ENCODE measurements at regions not wholly inside any gene's neighbourhood (a gene's known extent, or its start where the extent isn't known, plus 50 kb on each side); places are given as distances from the start of the nearest gene placed in this dataset.

- no peak for DNase-seq (ENCODE audit: low read depth in 2 of 2)
Observed at GRCh38 chr11:11078344-11079086, 220.7 kb upstream of the ZBED5 start.

GRCh38 chr11:11077898-11078297, 220.0 kb upstream of the ZBED5 start:
- no peak for DNase-seq (ENCODE audit: low read depth in 2 of 2)

- DNase-seq (ENCODE audit: low read depth in 2 of 2), result no peak
Observed at GRCh38 chr11:11076879-11077278, 219.0 kb upstream of the ZBED5 start.

- DNase-seq (ENCODE audit: low read depth in 2 of 2), result no peak
Observed at GRCh38 chr11:11076276-11076675, 218.4 kb upstream of the ZBED5 start.

- DNase-seq (ENCODE audit: low read depth in 2 of 2), result no peak
Observed at GRCh38 chr11:11075515-11076171, 217.8 kb upstream of the ZBED5 start.

GRCh38 chr11:11074686-11075335, 217.0 kb upstream of the ZBED5 start:
- no peak for DNase-seq (ENCODE audit: low read depth in 2 of 2)

- no peak for DNase-seq (ENCODE audit: low read depth in 2 of 2)
Observed at GRCh38 chr11:11073996-11074395, 216.1 kb upstream of the ZBED5 start.

GRCh38 chr11:11072067-11072466, 214.2 kb upstream of the ZBED5 start:
- DNase-seq (ENCODE audit: low read depth in 2 of 2), result no peak

GRCh38 chr11:11071486-11071885, 213.6 kb upstream of the ZBED5 start:
- DNase-seq (ENCODE audit: low read depth in 2 of 2), result no peak

GRCh38 chr11:11070976-11071375, 213.1 kb upstream of the ZBED5 start:
- DNase-seq (ENCODE audit: low read depth in 2 of 2), result no peak

GRCh38 chr11:11069841-11070835, 212.3 kb upstream of the ZBED5 start:
- no peak for DNase-seq (ENCODE audit: low read depth in 2 of 2)

- no peak for DNase-seq (ENCODE audit: low read depth in 2 of 2)
Observed at GRCh38 chr11:11068113-11068512, 210.3 kb upstream of the ZBED5 start.

GRCh38 chr11:11065396-11065795, 207.5 kb upstream of the ZBED5 start:
- no peak for DNase-seq (ENCODE audit: low read depth in 2 of 2)

- DNase-seq (ENCODE audit: low read depth in 2 of 2), result no peak
Observed at GRCh38 chr11:11057472-11057854, 199.6 kb upstream of the ZBED5 start.

- DNase-seq (ENCODE audit: low read depth in 2 of 2), result no peak
Observed at GRCh38 chr11:11056749-11057471, 199.1 kb upstream of the ZBED5 start.

- no peak for DNase-seq (ENCODE audit: low read depth in 2 of 2)
Observed at GRCh38 chr11:11056316-11056715, 198.5 kb upstream of the ZBED5 start.

GRCh38 chr11:11047851-11048610, 190.2 kb upstream of the ZBED5 start:
- DNase-seq (ENCODE audit: low read depth in 2 of 2), result no peak

- DNase-seq (ENCODE audit: low read depth in 2 of 2), result no peak
Observed at GRCh38 chr11:11046781-11047180, 188.9 kb upstream of the ZBED5 start.

- DNase-seq (ENCODE audit: low read depth in 2 of 2), result no peak
Observed at GRCh38 chr11:11045156-11045930, 187.5 kb upstream of the ZBED5 start.
